GM12878 (cell line): ENCODE measurements at regions not wholly inside any gene's neighbourhood (a gene's known extent, or its start where the extent isn't known, plus 50 kb on each side); places are given as distances from the start of the nearest gene placed in this dataset.
A peak's percentile ranks its signal among the peaks of the same experiment; 100 is the strongest.

ENCODE experiments used
- ATAC-seq: fragments of 200-7000 bp; cut with Tn5 transposase; 3 replicates; pipeline ENCODE4 v1.9.1; 2020; ENCODE audit warnings: mild to moderate bottlenecking, moderate library complexity
- BruUV-seq: library from RNA; stranded (reverse); fragments of 400-500 nt; replicated peaks from 2 replicates; lab custom pipeline; 2021; lab: Mats Ljungman, UMichigan
- CTCF ChIA-PET: fragments of 300-600 bp; sonication (Branson Sonifier 250); formaldehyde crosslinking; extraction: SDS; loops from one replicate; lab custom pipeline; 2021; ENCODE audit warnings: inconsistent platforms; lab: Yijun Ruan, JAX
- POLR2A ChIA-PET: fragments of 350-600 bp; formaldehyde crosslinking; extraction: SDS; loops from one replicate; lab custom pipeline; 2021; ENCODE audit warnings: inconsistent platforms; lab: Charles Lee
- RAD21 ChIA-PET: fragments of 300-600 bp; sonication (Branson Sonifier 250); formaldehyde crosslinking; loops from one replicate; lab custom pipeline; 2023; ENCODE audit warnings: antibody characterized with exemption; ENCODE audit not compliant: unreplicated experiment; lab: Charles Lee
- SMC1A ChIA-PET: fragments of 300-600 bp; sonication (Branson Sonifier 250); formaldehyde crosslinking; loops from one replicate; lab custom pipeline; 2023; ENCODE audit not compliant: unreplicated experiment, uncharacterized antibody; lab: Charles Lee
- DNase-seq: peaks from one replicate; pipeline ENCODE4 v3.0.0-alpha.2; 2011; ENCODE audit warnings: low read depth, low spot score
- FAIRE-seq: peaks from 3 replicates; lab custom pipeline; 2011; peaks lifted over from hg19 to GRCh38; lab: Jason Lieb, UNC
- H2AFZ ChIP-seq: 2 replicates; pipeline ENCODE4 v1.6.0; 2011; ENCODE audit warnings: low read depth, low read length, control low read depth; ENCODE audit not compliant: control insufficient read depth
- H3K27ac ChIP-seq: 2 replicates; pipeline ENCODE4 v1.5.1; 2011; ENCODE audit warnings: control low read depth; ENCODE audit not compliant: control insufficient read depth, insufficient read depth
- H3K27me3 ChIP-seq, 2 experiments: replicated peaks in 1 of 2; 2 replicates each; pipeline versions ENCODE4 v1.6.0 to v1.6.1; 2011; ENCODE audit warnings: low read length in 1 of 2; ENCODE audit not compliant: control insufficient read depth in 2 of 2, insufficient read depth in 2 of 2
- H3K36me3 ChIP-seq, 2 experiments: 2 replicates each; pipeline ENCODE4 v1.5.1; 2011; ENCODE audit warnings: low read length in 1 of 2; ENCODE audit not compliant: control insufficient read depth in 2 of 2, insufficient read depth in 2 of 2
- H3K4me1 ChIP-seq: 2 replicates; pipeline ENCODE4 v1.6.1; 2011; ENCODE audit warnings: mild to moderate bottlenecking, low read length, moderate library complexity, mixed read lengths; ENCODE audit not compliant: control insufficient read depth, insufficient read depth
- H3K4me2 ChIP-seq: 2 replicates; pipeline ENCODE4 v1.6.0; 2011; ENCODE audit warnings: control low read depth; ENCODE audit not compliant: control insufficient read depth, insufficient read depth
- H3K4me3 ChIP-seq: fragments of 200-600 bp; sonication (generic); 2 replicates; pipeline ENCODE4 v1.5.1; 2016
- H3K79me2 ChIP-seq: 2 replicates; pipeline ENCODE4 v1.6.0; 2011; ENCODE audit warnings: low read length; ENCODE audit not compliant: control insufficient read depth, insufficient read depth
- H3K9ac ChIP-seq: 2 replicates; pipeline ENCODE4 v1.8.0; 2011; ENCODE audit warnings: low read length, control low read depth, mixed read lengths; ENCODE audit not compliant: control insufficient read depth, insufficient read depth
- H3K9me3 ChIP-seq: replicated peaks from 3 replicates; pipeline ENCODE4 v1.5.1; 2011; ENCODE audit warnings: mild to moderate bottlenecking, low read length; ENCODE audit not compliant: control insufficient read depth, insufficient read depth
- H4K20me1 ChIP-seq: 2 replicates; pipeline ENCODE4 v1.6.0; 2011; ENCODE audit not compliant: control insufficient read depth, insufficient read depth
- CBX3 ChIP-seq: fragments of 200-600 bp; sonication (generic); IDR thresholded peaks from 2 replicates; pipeline ENCODE4 v1.6.1; 2016; ENCODE audit warnings: low read depth, borderline replicate concordance
- DPF2 ChIP-seq: fragments of 450-650 bp; IDR thresholded peaks from 2 replicates; pipeline ENCODE4 v1.6.1; 2017; ENCODE audit warnings: mild to moderate bottlenecking
- GATAD2B ChIP-seq: fragments of 450-650 bp; conservative IDR thresholded peaks from 2 replicates; pipeline ENCODE4 v1.6.1; 2017; ENCODE audit warnings: low read depth, mild to moderate bottlenecking, moderate library complexity
- IKZF2 ChIP-seq, 2 experiments: fragments of 450-650 bp; IDR thresholded peaks; 2 replicates each; pipeline ENCODE4 v1.6.1; 2017; ENCODE audit warnings: mild to moderate bottlenecking in 2 of 2, moderate library complexity in 2 of 2
- MEF2B ChIP-seq: fragments of 450-650 bp; IDR thresholded peaks from 2 replicates; pipeline ENCODE4 v1.6.1; 2018; ENCODE audit warnings: mild to moderate bottlenecking, moderate library complexity; ENCODE audit not compliant: partially characterized antibody, poor library complexity, severe bottlenecking
- MYB ChIP-seq: fragments of 150-350 bp; IDR thresholded peaks from 2 replicates; pipeline ENCODE4 v1.6.1; 2014; ENCODE audit warnings: mild to moderate bottlenecking, low read depth, low read length, borderline replicate concordance
- NR2F1 ChIP-seq: fragments of 450-650 bp; conservative IDR thresholded peaks from 2 replicates; pipeline ENCODE4 v1.6.1; 2017; ENCODE audit warnings: mild to moderate bottlenecking
- NRF1 ChIP-seq: conservative IDR thresholded peaks from 2 replicates; pipeline ENCODE4 v1.6.1; 2011; ENCODE audit warnings: mild to moderate bottlenecking, low read depth, low read length, improper control_type of control experiment
- POLR2AphosphoS2 ChIP-seq: IDR thresholded peaks from 2 replicates; pipeline ENCODE4 v1.6.1; 2011; ENCODE audit warnings: low read depth, mild to moderate bottlenecking, low read length, improper control_type of control experiment, moderate library complexity
- SMC3 ChIP-seq: IDR thresholded peaks from 2 replicates; pipeline ENCODE4 v1.6.1; 2011; ENCODE audit warnings: low read length, improper control_type of control experiment, borderline replicate concordance
- SREBF2 ChIP-seq: IDR thresholded peaks from 2 replicates; pipeline ENCODE4 v1.6.1; 2012; ENCODE audit warnings: mild to moderate bottlenecking, low read length
- TARDBP ChIP-seq: IDR thresholded peaks from 2 replicates; pipeline ENCODE4 v1.6.1; 2016; ENCODE audit warnings: borderline replicate concordance
- USF2 ChIP-seq: IDR thresholded peaks from 2 replicates; pipeline ENCODE4 v1.6.1; 2011; ENCODE audit warnings: low read depth, low read length, improper control_type of control experiment, borderline replicate concordance
- ZNF217 ChIP-seq: fragments of 450-650 bp; IDR thresholded peaks from 2 replicates; pipeline ENCODE4 v1.6.1; 2017; ENCODE audit warnings: antibody characterized with exemption, mild to moderate bottlenecking
- ZNF384 ChIP-seq: IDR thresholded peaks from 2 replicates; pipeline ENCODE4 v1.6.1; 2012; ENCODE audit warnings: low read depth, mild to moderate bottlenecking, low read length, improper control_type of control experiment, borderline replicate concordance
- WGBS: methylation state at CpG from one replicate; pipeline ENCODE4 v1.1.6; 2016; ENCODE audit warnings: low lambda C conversion rate; ENCODE audit not compliant: insufficient replicate concordance, insufficient coverage; ENCODE audit errors: missing lambda C conversion rate; 5-methylcytosine and 5-hydroxymethylcytosine counted together
- in situ Hi-C: fragments of 300-500 bp; cut with MboI; formaldehyde crosslinking; loops from 9 replicates; pipeline ENCODE4 v1.14.3; 2018; ENCODE audit warnings: mixed read lengths
- intact Hi-C: fragments of 100-400 bp; cut with micrococcal nuclease; formaldehyde crosslinking; loops from one replicate; pipeline ENCODE4 v1.14.2; 2022; ENCODE audit not compliant: unreplicated experiment

GRCh38 chr5:160479220-160479619 is 57.6 kb downstream of the PTTG1 start:
- ATAC-seq (peak; percentile 5), DNase-seq (no peak), FAIRE-seq (no peak)
- no TSS peak for BruUV-seq
- Histone ChIP-seq H3K27ac (no peak overlapping the region), H3K36me3 (peaks cover 13 to 60% of the 10 kb centered on the region in 2 experiments), H3K79me2 (peaks cover 97% of the 10 kb centered on the region), H4K20me1 (peaks cover 28% of the 10 kb centered on the region), H3K4me3 (0 out of 2 replicates have a peak overlapping the region, but pooled peaks have one; percentile 29), H3K9ac (no peak overlapping the region), H3K9me3 (no peaks in the 10 kb centered on the region; the same call in 2 of the 3 replicates), H3K4me1 (peaks cover 15% of the 10 kb centered on the region), H3K27me3 (no peaks in the 10 kb centered on the region), H2AFZ (no peak overlapping the region), H3K4me2 (peak overlapping the region; percentile 26)
- ChIA-PET CTCF (interaction anchor here (0.8 to 14.2 kb wide), 3 partner anchors 12 to 39 kb away, joined by 3 to 209 read pairs (median 9); no protein-coding TSS in a partner anchor), POLR2A (interaction anchor here (0.5 to 7.3 kb wide), 4 partner anchors 14 to 1000 kb away, joined by 3 to 52 read pairs (median 6); no protein-coding TSS in a partner anchor), RAD21 (interaction anchor here (0.7 to 11.1 kb wide), 4 partner anchors 10 to 38 kb away, joined by 3 to 107 read pairs (median 10); no protein-coding TSS in a partner anchor), SMC1A (interaction anchor here (0.6 to 14.2 kb wide), 6 partner anchors 9 to 87 kb away, joined by 3 to 219 read pairs (median 12); no protein-coding TSS in a partner anchor)
- in situ Hi-C loops (loop anchor here (5.0 kb wide), 1 partner anchor 42 kb away; no protein-coding TSS in a partner anchor), intact Hi-C loops (no loop called here)
- TF ChIP-seq TARDBP (no peak), POLR2AphosphoS2 (0 out of 2 replicates have a peak, but pooled peaks have one; percentile 51)
- WGBS = 64% methylated on average over 3 of the region's 3 CpGs

- ChIA-PET POLR2A (interaction anchor here (1.5 to 7.3 kb wide), 3 partner anchors 14 to 37 kb away, joined by 6 to 52 read pairs (median 7); no protein-coding TSS in a partner anchor), CTCF (interaction anchor here (1.8 to 14.2 kb wide), 2 partner anchors 28 to 39 kb away, joined by 9 to 209 read pairs; no protein-coding TSS in a partner anchor), RAD21 (interaction anchor here (1.0 to 11.1 kb wide), 3 partner anchors 13 to 39 kb away, joined by 3 to 107 read pairs (median 4); no protein-coding TSS in a partner anchor), SMC1A (interaction anchor here (1.8 to 14.2 kb wide), 3 partner anchors 16 to 39 kb away, joined by 5 to 219 read pairs (median 11); no protein-coding TSS in a partner anchor)
- DNase-seq (no peak), ATAC-seq (peak; percentile 8; the same call in 2 of the 3 replicates), FAIRE-seq (no peak)
- in situ Hi-C loops (loop anchor here (5.0 kb wide), 1 partner anchor 43 kb away; no protein-coding TSS in a partner anchor), intact Hi-C loops (no loop called here)
- Histone ChIP-seq H3K36me3 (peaks cover 16 to 63% of the 10 kb centered on the region in 2 experiments), H3K9ac (no peak overlapping the region), H3K27ac (no peak overlapping the region), H3K4me1 (peaks cover 13% of the 10 kb centered on the region; the same call in 1 of the 2 replicates), H3K9me3 (no peaks in the 10 kb centered on the region; the same call in 2 of the 3 replicates), H3K4me3 (no peak overlapping the region), H3K79me2 (peaks cover 97% of the 10 kb centered on the region), H3K27me3 (no peaks in the 10 kb centered on the region), H2AFZ (no peak overlapping the region), H3K4me2 (peak overlapping the region; percentile 26), H4K20me1 (peaks cover 25% of the 10 kb centered on the region)
- WGBS = 75% methylated on average over 7 of the region's 7 CpGs
- BruUV-seq = no TSS peak
- TF ChIP-seq SREBF2 (no peak), USF2 (no peak), IKZF2 (IDR thresholded peaks at IDR 0.05) (no peak), ZNF217 (no peak), MYB (no peak), ZNF384 (no peak), SMC3 (no peak), NRF1 (no peak), NR2F1 (no peak), MEF2B (no peak), DPF2 (no peak), CBX3 (no peak), GATAD2B (no peak)
These were observed 58.3 kb downstream of the PTTG1 start for GRCh38 chr5:160479926-160480325.
